ENCODE measurements at regions not wholly inside any gene's neighbourhood (a gene's known extent, or its start where the extent isn't known, plus 50 kb on each side); places are given as distances from the start of the nearest gene placed in this dataset.

DNA sequence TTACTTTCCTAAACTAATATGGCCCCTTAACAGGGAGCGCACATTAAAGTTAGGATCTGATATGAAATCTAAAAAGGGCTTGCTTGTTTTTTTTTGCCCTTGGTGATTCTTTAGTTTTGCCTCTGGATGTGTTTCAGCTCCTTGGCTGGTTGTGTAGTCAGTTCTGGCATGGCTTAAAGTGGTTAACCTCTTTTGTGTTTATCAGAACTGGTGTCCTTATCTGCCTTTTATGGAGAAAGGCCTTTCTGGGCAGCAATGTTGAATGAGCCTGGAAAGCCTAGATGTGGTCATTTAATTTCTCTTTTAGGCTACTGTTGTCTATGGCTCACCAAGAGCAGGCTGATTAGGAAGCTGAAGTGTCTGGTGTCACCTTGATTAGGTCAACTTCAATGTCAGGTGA is 254.5 kb upstream of the ROPN1 start:
- Histone ChIP-seq H3K4me1 (ENCODE audit: low read depth, poor library complexity, severe bottlenecking) (peaks cover 9% of the 10 kb centered on the region), H3K9ac (no peak overlapping the region), H3K79me2 (ENCODE audit: insufficient read depth, low read depth) (no peaks in the 10 kb centered on the region), H3K4me2 (no peak overlapping the region), H3K27me3 (ENCODE audit: insufficient read depth, low read depth) (no peaks in the 10 kb centered on the region), H3K27ac (no peak overlapping the region), H2AFZ (ENCODE audit: low read depth) (no peak overlapping the region), H3K4me3 (IDR thresholded peaks at IDR 0.05; ENCODE audit: insufficient read depth, low read depth, low read length) (no peak overlapping the region), H4K20me1 (ENCODE audit: insufficient read depth) (no peaks in the 10 kb centered on the region), H3K36me3 (ENCODE audit: insufficient read depth) (no peaks in the 10 kb centered on the region)
- TF ChIP-seq, protein P1, sequence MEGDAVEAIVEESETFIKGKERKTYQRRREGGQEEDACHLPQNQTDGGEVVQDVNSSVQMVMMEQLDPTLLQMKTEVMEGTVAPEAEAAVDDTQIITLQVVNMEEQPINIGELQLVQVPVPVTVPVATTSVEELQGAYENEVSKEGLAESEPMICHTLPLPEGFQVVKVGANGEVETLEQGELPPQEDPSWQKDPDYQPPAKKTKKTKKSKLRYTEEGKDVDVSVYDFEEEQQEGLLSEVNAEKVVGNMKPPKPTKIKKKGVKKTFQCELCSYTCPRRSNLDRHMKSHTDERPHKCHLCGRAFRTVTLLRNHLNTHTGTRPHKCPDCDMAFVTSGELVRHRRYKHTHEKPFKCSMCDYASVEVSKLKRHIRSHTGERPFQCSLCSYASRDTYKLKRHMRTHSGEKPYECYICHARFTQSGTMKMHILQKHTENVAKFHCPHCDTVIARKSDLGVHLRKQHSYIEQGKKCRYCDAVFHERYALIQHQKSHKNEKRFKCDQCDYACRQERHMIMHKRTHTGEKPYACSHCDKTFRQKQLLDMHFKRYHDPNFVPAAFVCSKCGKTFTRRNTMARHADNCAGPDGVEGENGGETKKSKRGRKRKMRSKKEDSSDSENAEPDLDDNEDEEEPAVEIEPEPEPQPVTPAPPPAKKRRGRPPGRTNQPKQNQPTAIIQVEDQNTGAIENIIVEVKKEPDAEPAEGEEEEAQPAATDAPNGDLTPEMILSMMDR (conservative IDR thresholded peaks at IDR 0.05; ENCODE audit: low read depth, low read length) = no peak

DNA sequence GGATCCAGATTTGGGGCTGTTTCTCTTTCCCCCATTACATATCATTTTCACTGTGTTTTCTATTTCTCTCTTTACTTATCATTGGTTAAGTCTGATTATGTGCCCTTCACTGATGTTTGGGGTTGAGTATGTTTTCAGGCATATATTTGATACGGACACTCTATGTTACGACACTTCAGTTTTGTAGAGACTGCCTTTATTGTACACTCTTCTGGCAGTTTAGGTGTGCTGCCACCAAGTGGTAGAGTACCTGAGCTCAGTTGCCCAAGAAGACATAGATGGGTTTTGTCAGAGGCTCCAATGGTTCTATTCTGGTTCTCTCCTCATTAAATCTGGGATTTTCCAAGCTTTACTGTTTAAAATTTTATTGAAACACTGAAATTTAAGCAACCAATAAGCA is 255.0 kb upstream of the ROPN1 start:
- no peak overlapping the region for H3K4me2 ChIP-seq
- no peak overlapping the region for H3K27ac ChIP-seq
- TF ChIP-seq, protein P1 (conservative IDR thresholded peaks at IDR 0.05; ENCODE audit: low read depth, low read length) = no peak; the same call in 1 of the 2 replicates
- no peaks in the 10 kb centered on the region for H3K79me2 ChIP-seq (ENCODE audit: insufficient read depth, low read depth)
- no peaks in the 10 kb centered on the region for H4K20me1 ChIP-seq (ENCODE audit: insufficient read depth)
- no peaks in the 10 kb centered on the region for H3K36me3 ChIP-seq (ENCODE audit: insufficient read depth)
- peaks cover 9% of the 10 kb centered on the region for H3K4me1 ChIP-seq (ENCODE audit: low read depth, poor library complexity, severe bottlenecking)
- no peak overlapping the region for H3K9ac ChIP-seq
- H3K27me3 ChIP-seq (ENCODE audit: insufficient read depth, low read depth) = no peaks in the 10 kb centered on the region
- no peak overlapping the region for H2AFZ ChIP-seq (ENCODE audit: low read depth)
- no peak overlapping the region for H3K4me3 ChIP-seq (IDR thresholded peaks at IDR 0.05; ENCODE audit: insufficient read depth, low read depth, low read length)

DNA sequence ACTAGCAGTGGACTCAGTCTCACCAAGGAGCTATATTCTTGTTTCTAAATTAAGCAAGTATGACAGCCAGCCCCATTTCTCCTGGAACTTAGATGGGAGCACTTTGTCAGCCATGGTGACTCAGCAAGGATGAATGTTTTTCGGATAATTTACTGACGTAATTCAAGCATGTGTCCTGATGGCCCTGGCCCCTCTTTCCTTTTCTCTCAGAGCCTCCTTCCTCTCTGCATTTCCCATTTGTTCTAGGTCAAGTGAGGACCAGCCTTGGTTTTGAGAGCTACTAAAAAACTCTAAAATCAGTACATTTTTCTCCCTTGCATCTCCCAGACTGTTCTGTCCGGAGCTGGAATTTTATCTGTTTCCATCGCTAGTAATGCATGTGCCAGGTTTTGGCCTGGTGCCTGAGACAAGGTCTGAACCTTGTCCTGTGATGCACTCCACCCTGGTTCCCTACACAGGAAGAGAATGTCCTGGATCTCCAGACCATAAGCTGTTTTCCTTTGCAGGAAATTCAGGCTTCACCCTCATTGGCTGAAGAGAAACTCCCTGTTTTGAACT is 256.6 kb upstream of the ROPN1 start:
- no peak overlapping the region for H3K4me3 ChIP-seq (IDR thresholded peaks at IDR 0.05; ENCODE audit: insufficient read depth, low read depth, low read length)
- H2AFZ ChIP-seq (ENCODE audit: low read depth) = no peak overlapping the region
- no peak overlapping the region for H3K9ac ChIP-seq
- H3K36me3 ChIP-seq (ENCODE audit: insufficient read depth) = no peaks in the 10 kb centered on the region
- TF ChIP-seq, protein P1 (conservative IDR thresholded peaks at IDR 0.05; ENCODE audit: low read depth, low read length) = no peak
- H3K27me3 ChIP-seq (ENCODE audit: insufficient read depth, low read depth) = no peaks in the 10 kb centered on the region
- peaks cover 9% of the 10 kb centered on the region for H3K4me1 ChIP-seq (ENCODE audit: low read depth, poor library complexity, severe bottlenecking)
- H3K79me2 ChIP-seq (ENCODE audit: insufficient read depth, low read depth) = no peaks in the 10 kb centered on the region
- no peaks in the 10 kb centered on the region for H4K20me1 ChIP-seq (ENCODE audit: insufficient read depth)
- no peak overlapping the region for H3K4me2 ChIP-seq
- H3K27ac ChIP-seq = no peak overlapping the region

DNA sequence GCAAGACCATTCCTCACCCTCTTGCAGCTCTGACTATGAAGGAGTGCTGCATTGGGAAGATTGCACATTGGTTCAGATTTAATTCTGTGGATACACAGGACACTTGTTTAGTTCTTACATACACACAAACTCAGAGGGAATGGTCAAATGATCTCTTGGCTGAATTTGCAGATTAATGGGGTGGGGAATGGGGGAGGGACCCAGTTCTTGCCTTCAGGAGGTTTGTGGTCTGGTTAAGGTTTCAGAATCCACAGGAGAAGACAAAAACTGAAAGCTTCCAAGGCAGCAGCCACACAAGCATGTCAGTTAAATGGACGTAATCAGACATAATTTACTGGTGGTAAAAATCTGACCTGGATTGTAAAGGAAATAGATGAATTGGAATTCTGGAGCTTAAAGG is 257.1 kb upstream of the ROPN1 start:
- Histone ChIP-seq H3K4me2 (no peak overlapping the region), H3K27me3 (ENCODE audit: insufficient read depth, low read depth) (no peaks in the 10 kb centered on the region), H3K27ac (no peak overlapping the region), H3K79me2 (ENCODE audit: insufficient read depth, low read depth) (no peaks in the 10 kb centered on the region), H3K9ac (no peak overlapping the region), H3K36me3 (ENCODE audit: insufficient read depth) (no peaks in the 10 kb centered on the region), H3K4me3 (IDR thresholded peaks at IDR 0.05; ENCODE audit: insufficient read depth, low read depth, low read length) (no peak overlapping the region), H2AFZ (ENCODE audit: low read depth) (no peak overlapping the region), H4K20me1 (ENCODE audit: insufficient read depth) (no peaks in the 10 kb centered on the region), H3K4me1 (ENCODE audit: low read depth, poor library complexity, severe bottlenecking) (peaks cover 9% of the 10 kb centered on the region)
- TF ChIP-seq, protein P1 (conservative IDR thresholded peaks at IDR 0.05; ENCODE audit: low read depth, low read length) = no peak

Data from KMS-11 (cell line).